ENCODE measurements at regions not wholly inside any gene's neighbourhood (a gene's known extent, or its start where the extent isn't known, plus 50 kb on each side); places are given as distances from the start of the nearest gene placed in this dataset.

DNA sequence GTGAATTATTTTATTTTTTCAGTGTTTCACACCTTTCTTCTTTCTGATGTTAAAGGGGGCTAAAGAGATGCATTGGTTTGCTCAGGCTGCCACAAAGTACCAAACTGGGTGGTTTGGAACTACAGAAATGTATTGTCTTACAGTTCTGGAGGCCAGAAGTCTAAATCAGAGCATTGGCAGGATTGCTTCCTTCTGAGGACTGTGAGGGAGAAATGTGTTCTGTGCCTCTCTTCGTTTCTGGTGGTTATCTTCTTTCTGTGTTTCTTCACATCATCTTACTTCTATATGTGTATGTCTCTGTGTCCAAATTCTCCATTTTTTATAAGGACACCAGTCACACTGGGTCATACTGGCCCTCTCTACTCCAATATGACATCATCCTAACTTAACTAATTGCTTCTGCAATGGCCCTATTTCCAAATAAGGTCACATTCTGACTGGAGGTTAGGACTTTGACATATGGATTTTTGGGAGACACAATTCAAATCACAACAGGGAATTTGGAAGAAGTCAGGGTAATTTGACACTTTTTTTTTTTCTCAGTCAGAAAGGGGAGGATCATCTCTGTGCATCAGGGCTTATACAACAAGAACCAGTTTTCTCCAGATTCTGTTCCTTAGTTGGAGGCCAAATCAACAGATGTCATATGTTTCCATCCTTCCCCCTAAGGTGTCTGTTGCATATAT is 188.2 kb downstream of the KCNRG start:
- TF ChIP-seq POLR2AphosphoS5 (IDR thresholded peaks at IDR 0.05; ENCODE audit: insufficient read depth in 1 of 2, low read depth in 1 of 2): no peak
- TF ChIP-seq, protein P1, sequence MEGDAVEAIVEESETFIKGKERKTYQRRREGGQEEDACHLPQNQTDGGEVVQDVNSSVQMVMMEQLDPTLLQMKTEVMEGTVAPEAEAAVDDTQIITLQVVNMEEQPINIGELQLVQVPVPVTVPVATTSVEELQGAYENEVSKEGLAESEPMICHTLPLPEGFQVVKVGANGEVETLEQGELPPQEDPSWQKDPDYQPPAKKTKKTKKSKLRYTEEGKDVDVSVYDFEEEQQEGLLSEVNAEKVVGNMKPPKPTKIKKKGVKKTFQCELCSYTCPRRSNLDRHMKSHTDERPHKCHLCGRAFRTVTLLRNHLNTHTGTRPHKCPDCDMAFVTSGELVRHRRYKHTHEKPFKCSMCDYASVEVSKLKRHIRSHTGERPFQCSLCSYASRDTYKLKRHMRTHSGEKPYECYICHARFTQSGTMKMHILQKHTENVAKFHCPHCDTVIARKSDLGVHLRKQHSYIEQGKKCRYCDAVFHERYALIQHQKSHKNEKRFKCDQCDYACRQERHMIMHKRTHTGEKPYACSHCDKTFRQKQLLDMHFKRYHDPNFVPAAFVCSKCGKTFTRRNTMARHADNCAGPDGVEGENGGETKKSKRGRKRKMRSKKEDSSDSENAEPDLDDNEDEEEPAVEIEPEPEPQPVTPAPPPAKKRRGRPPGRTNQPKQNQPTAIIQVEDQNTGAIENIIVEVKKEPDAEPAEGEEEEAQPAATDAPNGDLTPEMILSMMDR (IDR thresholded peaks at IDR 0.05): no peak

All from vagina (tissue), 2 donors.